Activated CD8-positive, alpha-beta memory T cell treated with anti-CD3 and anti-CD28 coated beads for 36 hours (primary cell): ENCODE measurements at regions not wholly inside any gene's neighbourhood (a gene's known extent, or its start where the extent isn't known, plus 50 kb on each side); places are given as distances from the start of the nearest gene placed in this dataset.
"Not testable (repeated sequence)": the region's sequence is repeated elsewhere in the genome, so short reads cannot be mapped to it uniquely, and the experiment has no call there.

Source experiments
- CTCF ChIA-PET: fragments of 350-600 bp; sonication (Branson Sonifier 250); formaldehyde crosslinking; loops from one replicate; lab custom pipeline; 2021; ENCODE audit warnings: antibody characterized with exemption; lab: Charles Lee
- POLR2A ChIA-PET: fragments of 350-600 bp; sonication (Branson Sonifier 250); formaldehyde crosslinking; loops from one replicate; lab custom pipeline; 2021; ENCODE audit warnings: antibody characterized with exemption; lab: Charles Lee

DNA sequence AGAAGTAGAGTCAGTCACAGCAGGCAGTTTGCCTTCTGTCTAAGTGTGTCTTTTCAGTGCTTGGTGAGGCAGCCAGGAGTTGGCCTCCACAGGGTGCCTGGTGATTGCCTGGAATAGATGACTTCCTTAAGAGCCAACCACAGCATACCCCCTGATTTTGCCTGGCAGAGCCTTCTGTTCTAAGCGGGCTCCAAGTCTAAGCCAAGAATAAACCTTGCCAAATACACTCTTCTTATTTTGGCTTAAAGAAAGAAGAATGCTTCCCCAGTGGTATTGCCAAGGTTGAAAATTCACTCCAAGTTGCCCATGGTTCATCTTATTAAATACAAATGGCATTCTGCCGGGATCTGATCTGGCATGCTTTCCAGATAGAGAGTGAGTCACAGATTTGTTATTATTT lies 1424.8 kb upstream of the EYS start:
- ChIA-PET POLR2A (no interaction called here), CTCF (no interaction called here)

DNA sequence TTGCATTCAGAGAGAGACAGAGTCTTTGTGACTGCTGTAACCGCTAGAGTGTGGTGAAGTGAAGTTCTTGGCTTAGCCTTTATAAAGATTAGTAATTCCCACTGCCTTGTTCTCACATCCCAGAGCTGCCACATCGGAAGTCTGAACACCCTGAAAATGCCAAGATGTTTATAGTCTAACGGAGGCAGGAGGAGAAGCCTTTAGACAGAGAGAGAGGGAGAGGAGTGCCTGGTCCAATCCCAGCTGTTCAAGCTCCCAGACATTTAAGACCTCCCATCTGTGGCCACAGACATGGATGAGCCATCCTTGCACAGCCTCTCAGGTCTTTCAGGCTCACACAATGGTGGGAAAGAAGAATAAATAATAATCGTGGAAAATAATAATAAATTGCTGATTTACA lies 1422.8 kb upstream of the EYS start:
- POLR2A ChIA-PET = no interaction called here

DNA sequence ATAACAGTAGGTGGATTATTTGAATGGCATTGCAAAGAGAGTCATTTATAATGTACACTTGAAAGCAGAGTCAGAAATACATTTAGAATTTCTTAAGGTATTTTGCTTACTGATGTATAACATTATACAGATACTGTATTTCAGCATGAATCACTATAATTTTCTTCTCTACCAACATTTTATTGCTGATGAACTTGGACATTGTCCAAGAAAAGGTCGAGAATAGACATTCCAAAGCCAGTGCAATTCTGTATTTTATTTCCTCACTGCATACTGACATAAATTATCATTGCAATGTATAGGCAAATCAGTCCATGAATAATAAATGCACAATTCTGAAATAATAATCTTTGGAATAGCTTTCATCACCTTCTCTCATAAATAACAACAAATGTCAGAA lies 1420.0 kb upstream of the EYS start:
- ChIA-PET CTCF (no interaction called here), POLR2A (no interaction called here)

More for the DNA sequence above, 1422.8 kb upstream of the EYS start:
- CTCF ChIA-PET = no interaction called here

DNA sequence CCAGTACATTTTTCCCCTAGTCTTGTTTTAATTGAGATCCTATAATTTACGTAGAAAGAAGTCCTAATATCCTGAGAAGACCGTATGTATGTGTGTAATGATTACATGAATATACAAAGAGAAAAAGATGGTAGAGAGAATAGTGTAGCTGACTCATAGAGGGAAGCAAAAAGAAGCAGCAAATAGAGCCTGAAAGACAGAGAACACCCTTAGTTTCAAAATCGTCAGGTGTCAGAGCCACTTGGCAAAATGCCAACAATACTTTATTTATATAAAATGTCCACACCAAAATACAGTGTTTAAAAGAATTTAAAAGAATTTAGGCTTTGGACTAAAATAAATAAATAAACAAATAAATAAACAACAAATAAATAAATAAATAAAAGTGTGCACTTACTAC lies 1414.1 kb upstream of the EYS start:
- ChIA-PET POLR2A (no interaction called here), CTCF (no interaction called here)

DNA sequence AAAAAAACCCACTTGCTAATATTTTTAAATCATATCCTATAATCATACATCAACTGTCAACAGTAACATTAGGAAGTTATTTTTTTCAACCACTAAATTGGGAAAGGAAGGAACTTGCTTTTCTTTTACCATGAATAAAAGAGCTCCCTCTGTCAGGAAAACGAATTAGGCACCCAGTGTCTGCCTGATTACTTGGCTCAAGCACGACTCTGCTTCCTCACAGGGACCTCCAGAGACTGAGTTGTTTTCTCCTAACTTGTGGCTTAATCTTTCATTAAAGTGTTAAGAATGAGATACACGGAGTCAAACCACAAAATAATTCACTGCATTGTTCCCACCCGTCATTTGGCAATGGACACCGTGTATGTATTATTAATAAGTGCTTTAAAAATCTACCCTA lies 1405.1 kb upstream of the EYS start:
- POLR2A ChIA-PET = no interaction called here
- CTCF ChIA-PET = no interaction called here

DNA sequence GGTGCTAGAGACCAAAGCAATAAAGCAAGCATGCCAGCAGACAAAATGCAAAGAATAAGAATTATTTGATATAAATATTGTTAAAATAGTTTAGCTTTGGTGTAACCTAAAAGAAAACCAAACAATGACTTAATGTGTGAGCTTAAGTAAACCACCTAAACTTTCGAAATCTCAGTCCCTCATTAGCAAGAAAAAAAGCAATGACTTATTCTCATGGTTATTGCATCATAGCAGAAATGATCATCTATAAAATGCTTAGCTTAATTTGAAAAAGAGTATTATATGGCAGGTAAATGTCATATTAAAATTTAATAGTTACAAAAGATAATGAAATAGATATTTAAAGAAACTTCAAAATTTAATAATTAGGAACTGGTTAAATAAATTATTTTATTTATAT lies 1395.7 kb upstream of the EYS start:
- ChIA-PET POLR2A (no interaction called here), CTCF (no interaction called here)

DNA sequence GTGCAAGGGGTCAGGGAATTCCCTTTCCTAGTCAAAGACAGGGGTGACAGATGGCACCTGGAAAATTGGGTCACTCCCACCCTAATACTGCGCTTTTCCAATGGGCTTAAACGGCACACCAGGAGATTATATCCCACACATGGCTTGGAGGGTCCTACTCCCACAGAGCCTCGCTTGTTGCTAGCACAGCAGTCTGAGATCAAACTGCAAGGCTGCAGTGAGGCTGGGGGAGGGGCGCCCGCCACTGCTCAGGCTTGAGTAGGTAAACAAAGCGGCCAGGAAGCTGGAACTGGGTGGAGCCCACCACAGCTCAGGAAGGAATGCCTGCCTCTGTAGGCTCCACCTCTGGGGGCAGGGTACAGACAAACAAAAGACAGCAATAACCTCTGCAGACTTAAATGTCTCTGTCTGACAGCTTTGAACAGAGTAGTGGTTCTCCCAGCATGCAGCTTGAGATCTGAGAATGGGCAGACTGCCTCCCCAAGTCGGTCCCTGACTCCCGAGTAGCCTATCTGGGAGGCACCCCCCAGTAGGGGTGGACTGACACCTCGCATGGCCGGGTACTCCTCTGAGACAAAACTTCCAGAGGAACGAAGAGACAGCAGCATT lies 1388.7 kb upstream of the EYS start:
- CTCF ChIA-PET, POLR2A ChIA-PET: not testable (repeated sequence)

DNA sequence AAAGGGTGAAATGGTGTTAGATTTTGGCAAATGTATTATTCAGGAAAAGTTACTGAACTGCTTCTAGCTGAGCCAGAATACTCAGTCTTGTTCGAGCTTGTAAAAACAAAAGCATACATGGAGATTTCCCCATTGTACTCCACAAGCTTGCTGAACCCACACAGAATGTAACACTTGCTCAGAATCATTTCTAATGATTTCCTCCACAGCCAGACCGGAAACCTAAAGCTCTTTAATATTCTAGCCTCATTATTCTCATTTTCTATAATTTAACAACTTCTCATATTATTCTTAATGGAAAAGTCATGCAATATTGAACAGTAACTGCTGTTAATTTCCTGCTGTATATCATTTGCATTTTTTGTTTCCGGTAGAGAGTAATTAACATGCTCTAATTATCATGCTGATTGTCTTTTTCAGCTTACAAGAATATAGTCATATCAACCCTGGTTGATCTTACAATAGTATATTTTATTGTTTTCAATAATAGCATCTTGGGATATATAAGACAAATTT lies 1387.5 kb upstream of the EYS start:
- ChIA-PET CTCF (no interaction called here), POLR2A (no interaction called here)

DNA sequence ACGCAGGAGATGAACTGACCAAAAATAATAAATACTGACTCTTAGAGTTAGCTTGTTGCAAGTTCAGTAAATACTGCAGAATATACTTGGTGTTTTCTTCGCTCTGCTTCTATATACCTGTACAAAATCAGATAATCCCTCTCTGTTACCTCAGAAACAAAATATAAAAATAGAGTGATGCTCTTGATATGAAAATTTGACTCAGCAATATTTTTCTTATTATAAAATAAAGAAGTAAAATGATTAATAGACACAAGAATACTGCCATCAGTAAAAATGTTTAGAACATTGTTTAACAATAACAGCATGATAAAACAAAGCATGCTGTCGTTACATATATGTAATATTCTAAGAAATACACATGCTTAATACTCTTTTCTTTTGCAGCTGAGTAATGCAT lies 1366.9 kb upstream of the EYS start:
- CTCF ChIA-PET = no interaction called here
- POLR2A ChIA-PET = no interaction called here

DNA sequence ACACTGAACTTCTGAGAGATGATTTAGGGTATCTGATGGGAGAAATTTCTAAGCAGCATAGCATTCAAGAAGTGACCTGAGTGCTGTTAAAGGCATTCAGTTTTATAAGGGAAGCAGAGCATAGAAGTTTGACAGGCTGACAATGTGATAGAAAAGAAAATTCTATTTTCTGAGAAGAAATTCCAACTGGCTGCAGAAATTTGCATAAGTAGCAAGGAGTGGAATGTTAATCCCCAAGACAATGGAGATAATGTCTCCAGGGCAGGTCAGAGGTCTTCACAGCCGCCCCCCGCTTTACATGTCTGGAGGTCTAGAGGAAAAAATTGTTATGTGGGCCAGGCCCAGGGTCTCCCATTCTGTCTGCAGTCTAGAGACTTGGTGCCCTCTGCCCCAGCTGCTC lies 1361.8 kb upstream of the EYS start:
- CTCF ChIA-PET = no interaction called here
- POLR2A ChIA-PET = no interaction called here

DNA sequence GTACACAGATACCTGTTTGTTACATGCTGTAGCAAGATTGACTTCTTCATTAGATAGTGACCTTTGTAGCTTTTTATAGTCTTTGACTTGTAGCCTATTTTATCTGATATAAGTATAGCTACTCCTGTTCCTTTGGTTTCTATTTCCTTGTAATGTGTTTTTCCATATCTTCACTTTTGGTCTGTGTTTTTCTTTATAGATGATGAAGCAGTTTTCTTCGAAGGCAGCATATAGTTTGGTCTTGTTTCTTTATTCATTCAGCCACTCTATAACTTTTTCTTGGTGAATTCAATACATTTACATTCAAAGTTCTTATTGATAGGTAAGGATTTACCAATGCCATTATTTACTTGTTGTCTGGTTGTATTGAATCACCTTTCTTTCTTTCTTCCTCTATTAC lies 1357.3 kb upstream of the EYS start:
- ChIA-PET POLR2A (no interaction called here), CTCF (no interaction called here)

DNA sequence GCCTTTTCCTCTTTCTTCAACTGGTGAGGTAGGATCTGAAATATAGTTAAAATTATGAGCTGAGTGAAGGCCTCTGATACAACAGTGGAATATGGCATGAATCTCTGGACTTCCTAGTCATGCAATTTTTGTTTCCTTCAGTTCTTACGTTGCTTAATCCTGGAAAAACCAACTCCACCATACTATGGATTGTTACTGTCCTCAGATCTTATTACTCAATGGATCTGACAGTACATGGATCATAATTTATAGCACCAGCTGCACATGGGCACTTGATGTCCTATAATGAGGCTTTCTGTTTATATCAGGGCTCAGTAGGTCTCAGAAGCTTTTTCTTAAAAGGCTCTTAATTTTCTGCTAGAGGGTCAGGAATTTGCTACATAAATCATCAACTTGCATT lies 1341.0 kb upstream of the EYS start:
- ChIA-PET CTCF (no interaction called here), POLR2A (no interaction called here)

DNA sequence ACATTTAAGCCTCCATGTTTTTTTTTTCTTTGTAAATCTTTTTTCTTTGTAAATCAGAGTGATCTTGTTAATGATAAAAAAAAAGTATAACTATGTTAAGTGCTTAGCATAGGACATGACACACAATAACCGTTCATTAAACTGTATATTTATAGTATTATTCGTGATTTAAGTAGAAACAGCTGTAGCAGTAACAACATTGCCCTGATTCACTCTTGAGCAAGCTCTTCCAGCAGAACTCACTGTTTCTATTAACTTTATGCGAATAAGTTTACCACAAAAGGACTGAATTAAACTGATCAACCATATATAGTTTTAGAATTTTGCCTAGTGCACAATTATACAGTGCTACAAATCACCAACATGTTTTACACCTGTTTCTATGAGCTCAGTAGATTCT lies 1338.0 kb upstream of the EYS start:
- ChIA-PET CTCF (no interaction called here), POLR2A (no interaction called here)

DNA sequence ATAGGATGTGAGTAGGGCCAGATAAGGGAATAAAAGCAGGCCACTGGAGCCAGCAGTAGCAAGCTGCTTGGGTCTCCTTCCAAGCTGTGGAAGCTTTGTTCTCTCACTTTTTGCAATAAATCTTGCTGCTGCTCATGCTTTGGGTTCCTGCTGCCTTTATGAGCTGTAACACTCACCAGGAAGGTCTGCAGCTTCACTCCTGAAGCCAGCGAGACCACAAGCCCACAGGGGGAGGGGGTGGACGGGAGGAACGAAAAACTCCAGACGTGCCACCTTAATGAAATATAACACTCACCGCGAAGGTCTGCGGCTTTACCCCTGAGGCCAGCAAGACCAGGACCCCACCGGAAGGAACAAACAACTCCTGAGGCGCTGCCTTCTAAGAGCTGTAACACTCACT lies 1324.4 kb upstream of the EYS start:
- POLR2A ChIA-PET = no interaction called here
- CTCF ChIA-PET = no interaction called here

DNA sequence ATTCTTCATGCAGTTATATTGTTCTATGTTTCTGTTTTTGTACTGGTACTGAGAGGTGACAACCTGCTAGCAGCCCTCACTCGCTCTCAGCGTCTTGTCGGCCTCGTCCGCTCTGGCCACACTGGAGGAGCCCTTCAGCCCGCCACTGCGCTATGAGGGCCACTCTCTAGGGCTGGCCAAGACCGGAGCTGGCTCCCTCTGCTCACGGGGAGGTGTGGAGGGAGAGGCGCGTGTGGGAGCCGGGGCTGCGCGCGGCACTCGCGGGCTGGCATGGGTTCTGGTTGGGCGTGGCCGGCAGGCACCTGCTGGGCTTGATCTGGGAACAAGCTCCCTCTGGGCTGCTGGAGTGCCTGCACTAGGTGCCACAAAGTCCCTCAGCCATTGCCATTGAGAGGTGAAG lies 1323.8 kb upstream of the EYS start:
- ChIA-PET POLR2A (no interaction called here), CTCF (no interaction called here)

DNA sequence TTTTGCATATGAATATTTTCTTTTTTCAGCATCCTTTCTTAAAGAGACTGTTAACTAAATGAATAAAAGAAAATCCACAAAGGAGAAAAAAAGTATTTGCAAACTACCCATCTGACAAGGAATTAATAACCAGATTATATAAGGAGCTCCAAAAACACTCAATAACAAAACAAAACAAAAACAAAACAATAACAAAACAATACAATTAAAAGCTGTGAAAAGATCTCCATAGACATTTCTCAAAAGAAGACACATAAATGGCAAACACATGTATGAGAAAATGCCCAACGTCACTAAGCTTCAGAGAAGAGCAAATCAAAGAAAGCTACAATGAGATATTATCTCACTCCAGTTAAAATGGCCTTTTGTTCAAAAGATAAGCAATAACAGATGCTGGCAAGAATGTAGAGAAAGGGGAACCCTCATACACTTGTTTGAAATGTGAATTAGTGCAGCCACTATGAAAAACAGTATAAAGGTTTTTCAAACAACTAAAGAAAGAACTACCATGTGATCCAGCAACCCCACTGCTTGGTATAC lies 1310.0 kb upstream of the EYS start:
- ChIA-PET POLR2A (no interaction called here), CTCF (no interaction called here)

DNA sequence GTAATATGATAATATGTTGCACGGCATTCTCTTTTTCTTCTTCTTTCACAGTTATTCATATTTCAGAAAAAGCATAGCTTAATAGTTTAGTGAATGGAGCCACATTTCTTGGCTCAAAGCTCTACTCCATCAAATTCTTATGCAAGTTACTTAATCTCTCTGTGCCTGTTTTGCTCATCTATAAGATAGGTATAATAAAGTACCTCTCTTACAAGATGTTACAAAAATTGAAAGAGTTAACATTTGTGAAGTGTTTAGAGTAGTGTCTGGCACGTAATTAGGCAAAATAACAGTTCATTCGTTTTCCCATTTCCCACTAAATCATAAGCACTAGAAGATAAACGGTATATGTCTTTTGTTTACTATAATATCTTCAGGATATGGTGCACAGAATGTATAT lies 1304.4 kb upstream of the EYS start:
- ChIA-PET CTCF (no interaction called here), POLR2A (no interaction called here)

DNA sequence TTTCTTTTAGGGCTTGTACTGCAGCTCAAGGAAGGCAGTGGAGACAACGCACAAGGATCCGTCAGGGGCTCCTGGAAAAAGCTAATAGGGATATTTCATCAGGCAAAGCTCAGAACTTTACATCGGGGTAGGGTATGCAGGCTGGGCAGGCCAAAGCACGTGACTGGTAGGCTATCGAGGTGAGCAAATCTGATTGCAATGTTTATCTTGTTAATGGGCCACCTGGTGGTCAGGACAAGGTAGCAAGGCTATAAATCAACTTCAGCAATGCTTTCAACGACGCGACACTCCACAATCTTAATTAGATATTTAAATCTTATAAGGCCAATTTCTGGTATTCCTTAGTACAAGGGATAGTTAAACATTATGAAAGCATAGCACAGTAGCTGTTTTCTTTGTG lies 1302.8 kb upstream of the EYS start:
- ChIA-PET CTCF (no interaction called here), POLR2A (no interaction called here)

DNA sequence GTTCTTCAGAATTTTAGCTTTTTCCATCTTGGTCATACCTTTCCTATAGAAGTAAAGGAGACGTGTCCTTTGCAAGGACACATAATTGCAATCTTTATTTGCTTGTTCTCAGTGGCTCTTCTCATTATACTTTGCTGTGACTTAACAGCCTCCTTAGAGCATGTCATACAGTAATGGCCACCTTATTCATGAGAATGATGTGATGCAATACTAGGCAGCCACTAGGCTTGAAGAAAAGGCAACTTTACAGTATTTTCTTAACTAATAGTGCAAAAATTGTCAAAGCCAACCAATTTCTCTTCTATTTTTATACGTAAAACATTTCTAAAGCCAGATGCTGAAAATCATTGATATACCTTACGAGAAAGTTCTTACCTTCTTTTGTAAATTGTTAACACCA lies 1296.8 kb upstream of the EYS start:
- ChIA-PET CTCF (no interaction called here), POLR2A (no interaction called here)

DNA sequence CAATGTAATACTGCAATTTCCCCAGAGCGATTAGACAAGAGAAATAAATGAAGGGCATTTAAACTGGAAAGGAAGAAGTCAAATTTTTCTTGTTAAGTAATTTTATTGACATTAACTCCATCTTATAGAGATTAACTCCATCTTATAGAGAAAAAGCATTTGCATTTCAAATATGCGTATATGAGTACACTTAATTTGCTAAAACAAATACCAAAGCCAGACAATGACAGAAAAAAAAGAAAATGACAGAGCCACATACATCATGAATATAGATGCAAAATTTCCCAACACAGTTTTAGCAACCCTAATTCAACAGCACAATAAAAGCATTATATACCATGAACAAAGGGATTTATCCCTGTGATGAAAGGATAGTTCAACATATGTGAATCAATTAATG lies 1293.1 kb upstream of the EYS start:
- POLR2A ChIA-PET = no interaction called here
- CTCF ChIA-PET = no interaction called here

DNA sequence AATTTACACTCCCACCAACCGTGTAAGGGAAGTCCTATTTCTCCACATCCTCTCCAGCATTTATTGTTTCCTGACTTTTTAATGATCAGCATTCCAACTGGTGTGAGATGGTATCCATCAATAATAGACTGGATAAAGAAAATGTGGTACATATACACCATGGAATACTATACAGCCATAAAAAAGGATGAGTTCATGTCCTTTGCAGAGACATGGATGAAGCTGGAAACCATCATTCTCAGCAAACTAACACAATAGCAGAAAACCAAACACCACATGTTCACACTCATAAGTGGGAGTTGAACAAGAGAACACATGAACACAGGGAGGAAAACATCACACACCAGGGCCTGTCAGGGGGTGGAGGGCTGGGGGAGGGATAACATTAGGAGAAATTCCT lies 1290.6 kb upstream of the EYS start:
- CTCF ChIA-PET, POLR2A ChIA-PET: not testable (repeated sequence)

DNA sequence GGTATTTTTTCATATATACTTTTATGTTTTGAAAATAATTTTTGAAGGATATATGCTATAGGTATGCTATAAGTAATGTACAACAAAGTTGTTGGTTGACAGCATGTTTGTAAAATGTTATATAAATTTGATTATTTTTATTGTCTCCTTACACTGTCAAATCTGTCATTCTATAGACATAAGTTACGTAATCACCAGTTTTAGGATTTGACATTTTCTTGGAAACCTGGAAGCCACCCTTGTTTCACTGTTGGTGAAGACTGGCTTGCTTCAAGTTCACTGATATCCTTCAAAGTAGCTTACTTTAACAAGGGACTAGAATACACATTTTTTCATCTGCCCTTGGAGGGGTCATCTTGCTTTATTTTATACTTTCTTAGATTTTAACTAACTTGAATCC lies 1288.6 kb upstream of the EYS start:
- POLR2A ChIA-PET = no interaction called here
- CTCF ChIA-PET = no interaction called here
